Panc1 (cell line): ENCODE measurements at regions not wholly inside any gene's neighbourhood (a gene's known extent, or its start where the extent isn't known, plus 50 kb on each side); places are given as distances from the start of the nearest gene placed in this dataset.

Experiments
- POLR2AphosphoS5 ChIP-seq: IDR thresholded peaks from 2 replicates; pipeline ENCODE4 v1.6.1; 2012; ENCODE audit warnings: mild to moderate bottlenecking, low read depth, low read length, moderate library complexity
- TCF7L2 ChIP-seq: IDR thresholded peaks from 2 replicates; pipeline ENCODE4 v1.6.1; 2011; ENCODE audit warnings: mild to moderate bottlenecking, low read depth, low read length, inconsistent platforms
- TF ChIP-seq, protein P1 (sequence below): fragments of 450-650 bp; IDR thresholded peaks from 2 replicates; pipeline ENCODE4 v1.5.1; 2017; ENCODE audit warnings: mild to moderate bottlenecking
- TF ChIP-seq, protein P2 (sequence below), 2 experiments: IDR thresholded peaks; 2 replicates each; pipeline ENCODE4 v1.6.1; 2011 to 2012; ENCODE audit warnings: low read depth in 2 of 2, control low read depth in 1 of 2, low read length in 1 of 2, mild to moderate bottlenecking in 1 of 2, moderate library complexity in 1 of 2; ENCODE audit not compliant: insufficient read depth in 1 of 2

DNA sequence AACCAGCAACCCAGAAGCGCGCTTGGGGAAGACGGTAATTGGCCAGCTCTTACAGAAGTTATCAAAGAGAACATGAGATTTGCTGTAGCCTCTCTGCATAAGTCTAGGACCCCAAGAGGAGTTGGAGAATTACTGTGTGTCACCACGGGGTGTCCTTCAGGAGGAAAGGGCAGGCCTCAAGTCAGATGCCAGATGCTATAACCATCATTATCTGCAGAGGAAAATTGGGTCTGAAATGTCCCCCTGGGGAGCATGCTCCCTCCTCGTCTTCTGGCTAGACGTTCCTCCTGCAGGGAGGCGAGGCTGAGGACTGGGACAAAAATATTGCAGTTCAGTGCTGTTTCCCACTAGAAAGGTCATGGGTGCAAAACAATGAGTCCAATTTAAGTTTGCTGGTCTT is 380.5 kb upstream of the CFAP20DC start:
- TF ChIP-seq, protein P1, sequence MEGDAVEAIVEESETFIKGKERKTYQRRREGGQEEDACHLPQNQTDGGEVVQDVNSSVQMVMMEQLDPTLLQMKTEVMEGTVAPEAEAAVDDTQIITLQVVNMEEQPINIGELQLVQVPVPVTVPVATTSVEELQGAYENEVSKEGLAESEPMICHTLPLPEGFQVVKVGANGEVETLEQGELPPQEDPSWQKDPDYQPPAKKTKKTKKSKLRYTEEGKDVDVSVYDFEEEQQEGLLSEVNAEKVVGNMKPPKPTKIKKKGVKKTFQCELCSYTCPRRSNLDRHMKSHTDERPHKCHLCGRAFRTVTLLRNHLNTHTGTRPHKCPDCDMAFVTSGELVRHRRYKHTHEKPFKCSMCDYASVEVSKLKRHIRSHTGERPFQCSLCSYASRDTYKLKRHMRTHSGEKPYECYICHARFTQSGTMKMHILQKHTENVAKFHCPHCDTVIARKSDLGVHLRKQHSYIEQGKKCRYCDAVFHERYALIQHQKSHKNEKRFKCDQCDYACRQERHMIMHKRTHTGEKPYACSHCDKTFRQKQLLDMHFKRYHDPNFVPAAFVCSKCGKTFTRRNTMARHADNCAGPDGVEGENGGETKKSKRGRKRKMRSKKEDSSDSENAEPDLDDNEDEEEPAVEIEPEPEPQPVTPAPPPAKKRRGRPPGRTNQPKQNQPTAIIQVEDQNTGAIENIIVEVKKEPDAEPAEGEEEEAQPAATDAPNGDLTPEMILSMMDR = no peak
- no peak for TF ChIP-seq POLR2AphosphoS5
- TF ChIP-seq TCF7L2 = no peak
- TF ChIP-seq, protein P2, sequence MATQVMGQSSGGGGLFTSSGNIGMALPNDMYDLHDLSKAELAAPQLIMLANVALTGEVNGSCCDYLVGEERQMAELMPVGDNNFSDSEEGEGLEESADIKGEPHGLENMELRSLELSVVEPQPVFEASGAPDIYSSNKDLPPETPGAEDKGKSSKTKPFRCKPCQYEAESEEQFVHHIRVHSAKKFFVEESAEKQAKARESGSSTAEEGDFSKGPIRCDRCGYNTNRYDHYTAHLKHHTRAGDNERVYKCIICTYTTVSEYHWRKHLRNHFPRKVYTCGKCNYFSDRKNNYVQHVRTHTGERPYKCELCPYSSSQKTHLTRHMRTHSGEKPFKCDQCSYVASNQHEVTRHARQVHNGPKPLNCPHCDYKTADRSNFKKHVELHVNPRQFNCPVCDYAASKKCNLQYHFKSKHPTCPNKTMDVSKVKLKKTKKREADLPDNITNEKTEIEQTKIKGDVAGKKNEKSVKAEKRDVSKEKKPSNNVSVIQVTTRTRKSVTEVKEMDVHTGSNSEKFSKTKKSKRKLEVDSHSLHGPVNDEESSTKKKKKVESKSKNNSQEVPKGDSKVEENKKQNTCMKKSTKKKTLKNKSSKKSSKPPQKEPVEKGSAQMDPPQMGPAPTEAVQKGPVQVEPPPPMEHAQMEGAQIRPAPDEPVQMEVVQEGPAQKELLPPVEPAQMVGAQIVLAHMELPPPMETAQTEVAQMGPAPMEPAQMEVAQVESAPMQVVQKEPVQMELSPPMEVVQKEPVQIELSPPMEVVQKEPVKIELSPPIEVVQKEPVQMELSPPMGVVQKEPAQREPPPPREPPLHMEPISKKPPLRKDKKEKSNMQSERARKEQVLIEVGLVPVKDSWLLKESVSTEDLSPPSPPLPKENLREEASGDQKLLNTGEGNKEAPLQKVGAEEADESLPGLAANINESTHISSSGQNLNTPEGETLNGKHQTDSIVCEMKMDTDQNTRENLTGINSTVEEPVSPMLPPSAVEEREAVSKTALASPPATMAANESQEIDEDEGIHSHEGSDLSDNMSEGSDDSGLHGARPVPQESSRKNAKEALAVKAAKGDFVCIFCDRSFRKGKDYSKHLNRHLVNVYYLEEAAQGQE (IDR thresholded peaks at IDR 0.05; ENCODE audit: insufficient read depth in 1 of 2, low read depth in 2 of 2, low read length in 1 of 2) = no peak
